WI38 (cell line): ENCODE measurements at regions not wholly inside any gene's neighbourhood (a gene's known extent, or its start where the extent isn't known, plus 50 kb on each side); places are given as distances from the start of the nearest gene placed in this dataset.

Experiments
- H3K4me3 ChIP-seq: 2 replicates; pipeline ENCODE4 v1.5.1; 2011; ENCODE audit warnings: low read depth, mild to moderate bottlenecking, control low read depth, low read length
- TF ChIP-seq, protein P1 (sequence below): IDR thresholded peaks from 2 replicates; pipeline ENCODE4 v1.5.1; 2012; ENCODE audit warnings: low read depth, mild to moderate bottlenecking, control low read depth, low read length

DNA sequence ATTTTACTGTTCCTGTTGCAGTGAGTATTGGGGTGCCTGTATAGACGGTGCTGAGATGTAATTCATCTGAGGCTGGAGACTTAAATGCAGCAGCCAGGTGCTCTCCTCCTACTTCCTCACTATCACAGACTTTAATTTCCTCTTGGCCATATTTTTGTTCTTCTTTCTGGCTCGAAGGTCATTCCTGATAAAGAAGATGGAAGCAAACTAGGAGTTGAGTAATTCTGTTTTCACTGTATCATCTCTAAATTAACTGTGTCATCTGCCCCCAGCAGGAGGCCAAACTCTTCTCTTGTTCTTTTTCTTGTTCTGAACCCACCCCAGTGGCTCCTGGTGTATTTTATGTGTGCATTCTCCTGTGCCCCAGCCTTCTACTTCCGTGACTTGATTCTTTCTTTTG is 141.7 kb upstream of the ARHGAP5 start:
- TF ChIP-seq, protein P1, sequence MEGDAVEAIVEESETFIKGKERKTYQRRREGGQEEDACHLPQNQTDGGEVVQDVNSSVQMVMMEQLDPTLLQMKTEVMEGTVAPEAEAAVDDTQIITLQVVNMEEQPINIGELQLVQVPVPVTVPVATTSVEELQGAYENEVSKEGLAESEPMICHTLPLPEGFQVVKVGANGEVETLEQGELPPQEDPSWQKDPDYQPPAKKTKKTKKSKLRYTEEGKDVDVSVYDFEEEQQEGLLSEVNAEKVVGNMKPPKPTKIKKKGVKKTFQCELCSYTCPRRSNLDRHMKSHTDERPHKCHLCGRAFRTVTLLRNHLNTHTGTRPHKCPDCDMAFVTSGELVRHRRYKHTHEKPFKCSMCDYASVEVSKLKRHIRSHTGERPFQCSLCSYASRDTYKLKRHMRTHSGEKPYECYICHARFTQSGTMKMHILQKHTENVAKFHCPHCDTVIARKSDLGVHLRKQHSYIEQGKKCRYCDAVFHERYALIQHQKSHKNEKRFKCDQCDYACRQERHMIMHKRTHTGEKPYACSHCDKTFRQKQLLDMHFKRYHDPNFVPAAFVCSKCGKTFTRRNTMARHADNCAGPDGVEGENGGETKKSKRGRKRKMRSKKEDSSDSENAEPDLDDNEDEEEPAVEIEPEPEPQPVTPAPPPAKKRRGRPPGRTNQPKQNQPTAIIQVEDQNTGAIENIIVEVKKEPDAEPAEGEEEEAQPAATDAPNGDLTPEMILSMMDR, result no peak
- H3K4me3 ChIP-seq, result no peak overlapping the region

DNA sequence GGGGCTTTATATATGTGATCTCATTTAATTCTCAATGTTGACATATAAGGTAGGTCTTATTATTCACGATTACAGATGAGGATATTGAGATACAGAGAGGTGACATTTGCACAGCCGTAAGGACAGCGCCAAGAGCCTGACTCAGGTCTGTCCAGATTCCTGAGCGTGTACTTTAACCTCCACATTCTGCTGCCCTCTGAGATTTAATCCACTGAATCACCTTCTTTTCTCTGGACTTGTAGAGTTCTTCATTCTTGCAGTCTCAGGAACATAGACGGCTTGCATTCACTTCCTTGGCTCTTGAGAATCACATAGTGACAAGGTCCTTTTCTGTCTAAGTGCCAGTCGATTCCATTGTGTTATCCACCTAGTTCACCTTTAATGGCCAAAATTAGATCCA is 141.0 kb upstream of the ARHGAP5 start:
- H3K4me3 ChIP-seq, result no peak overlapping the region
- TF ChIP-seq, protein P1, result no peak

GRCh38 chr14:31937730-31938346 is 139.3 kb upstream of the ARHGAP5 start:
- H3K4me3 ChIP-seq, result no peak overlapping the region
- TF ChIP-seq, protein P1, result no peak

- TF ChIP-seq, protein P1, result no peak
- H3K4me3 ChIP-seq, result no peak overlapping the region
Observed at GRCh38 chr14:31939934-31940333, 137.2 kb upstream of the ARHGAP5 start.

- TF ChIP-seq, protein P1, result no peak
Observed at GRCh38 chr14:31941487-31941886, 135.6 kb upstream of the ARHGAP5 start.

DNA sequence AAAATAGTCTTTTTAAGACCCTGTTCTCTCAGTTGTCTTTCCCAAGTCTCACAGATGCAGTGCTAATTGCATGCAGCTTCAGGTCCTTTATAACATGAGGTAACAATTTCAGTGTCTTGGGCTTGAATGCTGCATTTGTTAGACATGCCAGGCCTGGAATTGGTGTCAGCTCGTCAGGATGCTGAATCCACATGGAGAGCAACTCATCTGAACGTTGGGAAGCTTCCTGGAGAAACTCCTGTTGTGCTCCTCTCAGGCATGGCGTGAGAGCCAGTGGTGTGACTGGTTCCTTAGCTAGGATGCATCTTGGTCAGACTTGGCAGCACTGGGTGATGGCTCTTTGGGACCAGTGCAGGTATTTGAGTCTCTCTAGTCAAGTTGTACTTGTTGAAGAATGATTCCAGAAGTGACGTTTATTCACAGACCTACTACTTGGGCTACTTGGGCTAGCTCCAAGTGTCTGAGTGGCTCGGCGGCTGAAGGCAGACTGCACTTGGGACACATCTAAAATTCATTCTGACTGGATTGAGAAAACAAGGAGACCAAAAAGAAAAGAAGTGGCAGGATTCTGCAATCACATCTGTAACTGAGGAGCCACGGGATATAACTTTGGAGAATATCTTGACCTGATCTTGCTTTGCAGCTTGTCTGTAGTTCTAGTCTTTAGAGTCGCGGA is 134.8 kb upstream of the ARHGAP5 start:
- H3K4me3 ChIP-seq, result no peak overlapping the region
- TF ChIP-seq, protein P1, result no peak

More at GRCh38 chr14:31941487-31941886, 135.6 kb upstream of the ARHGAP5 start:
- no peak overlapping the region for H3K4me3 ChIP-seq

- no peak overlapping the region for H3K4me3 ChIP-seq
Observed at GRCh38 chr14:31943217-31943799, 133.8 kb upstream of the ARHGAP5 start.

More at GRCh38 chr14:31943217-31943799, 133.8 kb upstream of the ARHGAP5 start:
- TF ChIP-seq, protein P1, result no peak
